ENCODE measurements at regions not wholly inside any gene's neighbourhood (a gene's known extent, or its start where the extent isn't known, plus 50 kb on each side); places are given as distances from the start of the nearest gene placed in this dataset.

- TF ChIP-seq MAX (IDR thresholded peaks at IDR 0.05; ENCODE audit: low read depth, low read length) (no peak), CTCF (IDR thresholded peaks at IDR 0.05; ENCODE audit: low read depth, low read length) (no peak)
Observed at GRCh38 chr3:94269763-94270162, 206.9 kb downstream of the NSUN3 start.
